GM19468 (cell line): ENCODE measurements at regions not wholly inside any gene's neighbourhood (a gene's known extent, or its start where the extent isn't known, plus 50 kb on each side); places are given as distances from the start of the nearest gene placed in this dataset.

Experiments used
- ATAC-seq: cut with Tn5 transposase; IDR thresholded peaks from one replicate; pipeline ENCODE4 v1.9.1; 2021; ENCODE audit warnings: mild to moderate bottlenecking, moderate library complexity, moderate number of reproducible peaks; ENCODE audit not compliant: unreplicated experiment; ENCODE audit errors: extremely low read depth

GRCh38 chr3:72446218-72447058, 401.8 kb downstream of the SHQ1 start, which contains the start of gene RYBP:
Gene RYBP (minus strand): TSS chr3:72446621.
- no peak for ATAC-seq

GRCh38 chr3:72445827-72446217, 402.4 kb downstream of the SHQ1 start:
- ATAC-seq, result no peak

- no peak for ATAC-seq
Observed at GRCh38 chr3:72444656-72445223, 403.5 kb downstream of the SHQ1 start.

GRCh38 chr3:72442759-72443158, 405.5 kb downstream of the SHQ1 start:
- no peak for ATAC-seq

GRCh38 chr3:72441284-72441994, 406.8 kb downstream of the SHQ1 start:
- no peak for ATAC-seq

- ATAC-seq, result no peak
Observed at GRCh38 chr3:72440491-72440890, 407.8 kb downstream of the SHQ1 start.

- peak; percentile 69 for ATAC-seq
Observed at GRCh38 chr3:72439321-72440183, 408.7 kb downstream of the SHQ1 start.

GRCh38 chr3:72437661-72438406, 410.4 kb downstream of the SHQ1 start:
- no peak for ATAC-seq

GRCh38 chr3:72436863-72437592, 411.2 kb downstream of the SHQ1 start:
- no peak for ATAC-seq

- no peak for ATAC-seq
Observed at GRCh38 chr3:72434296-72434695, 413.9 kb downstream of the SHQ1 start.

- no peak for ATAC-seq
Observed at GRCh38 chr3:72432246-72432645, 416.0 kb downstream of the SHQ1 start.

GRCh38 chr3:72429589-72430353, 418.5 kb downstream of the SHQ1 start:
- ATAC-seq, result no peak

- no peak for ATAC-seq
Observed at GRCh38 chr3:72428803-72429202, 419.4 kb downstream of the SHQ1 start.

- no peak for ATAC-seq
Observed at GRCh38 chr3:72427624-72428023, 420.6 kb downstream of the SHQ1 start.

GRCh38 chr3:72426618-72427397, 421.4 kb downstream of the SHQ1 start:
- ATAC-seq, result no peak

- no peak for ATAC-seq
Observed at GRCh38 chr3:72423643-72424042, 424.6 kb downstream of the SHQ1 start.

- no peak for ATAC-seq
Observed at GRCh38 chr3:72421786-72422185, 426.5 kb downstream of the SHQ1 start.
